Neuronal stem cell (in vitro differentiated cells): ENCODE measurements at regions not wholly inside any gene's neighbourhood (a gene's known extent, or its start where the extent isn't known, plus 50 kb on each side); places are given as distances from the start of the nearest gene placed in this dataset.

Source experiments
- DNase-seq: peaks from one replicate; pipeline ENCODE4 v3.0.0-alpha.2; 2013; ENCODE audit warnings: low spot score
- H2AFZ ChIP-seq: one replicate; pipeline ENCODE4 v1.6.1; 2013; ENCODE audit warnings: mild to moderate bottlenecking, low read length, inconsistent platforms
- H2AK5ac ChIP-seq: 2 replicates; pipeline ENCODE4 v1.6.1; 2013; ENCODE audit warnings: low read depth, mild to moderate bottlenecking, inconsistent platforms, low read length, moderate library complexity, mixed read lengths
- H2BK120ac ChIP-seq: 2 replicates; pipeline ENCODE4 v1.6.1; 2013; ENCODE audit warnings: low read depth, mild to moderate bottlenecking, inconsistent platforms, low read length, moderate library complexity, mixed read lengths
- H2BK12ac ChIP-seq: one replicate; pipeline ENCODE4 v1.6.1; 2013; ENCODE audit warnings: low read length, inconsistent platforms
- H2BK15ac ChIP-seq: 2 replicates; pipeline ENCODE4 v1.6.1; 2013; ENCODE audit warnings: mild to moderate bottlenecking, low read length, inconsistent platforms, mixed read lengths
- H2BK5ac ChIP-seq: one replicate; pipeline ENCODE4 v1.6.1; 2013; ENCODE audit warnings: inconsistent platforms, mild to moderate bottlenecking, low read length, moderate library complexity
- H3K14ac ChIP-seq: one replicate; pipeline ENCODE4 v1.6.1; 2013; ENCODE audit warnings: low read length, inconsistent platforms
- H3K18ac ChIP-seq: 2 replicates; pipeline ENCODE4 v1.6.1; 2013; ENCODE audit warnings: low read length, inconsistent platforms
- H3K23ac ChIP-seq: 2 replicates; pipeline ENCODE4 v1.6.1; 2013; ENCODE audit warnings: low read depth, mild to moderate bottlenecking, mixed read lengths, low read length, inconsistent platforms; ENCODE audit not compliant: poor library complexity
- H3K27ac ChIP-seq: replicated peaks from 3 replicates; pipeline ENCODE4 v1.5.1; 2013; ENCODE audit warnings: low read length, inconsistent platforms
- H3K27me3 ChIP-seq, 3 experiments: 2 replicates each; pipeline ENCODE4 v1.6.1; 2013; ENCODE audit warnings: low read length in 3 of 3, mild to moderate bottlenecking in 2 of 3, inconsistent platforms in 1 of 3, low read depth in 1 of 3, mixed read lengths in 1 of 3, moderate library complexity in 1 of 3; ENCODE audit not compliant: control insufficient read depth in 3 of 3, insufficient read depth in 3 of 3
- H3K36me3 ChIP-seq, 2 donors: replicated peaks in 1 of 2; 2 replicates each; pipeline ENCODE4 v1.6.1; 2013; ENCODE audit warnings: low read length in 2 of 2; ENCODE audit not compliant: control insufficient read depth in 2 of 2, insufficient read depth in 2 of 2
- H3K4ac ChIP-seq: 2 replicates; pipeline ENCODE4 v1.6.1; 2013; ENCODE audit warnings: inconsistent platforms, mild to moderate bottlenecking, low read length, moderate library complexity
- H3K4me1 ChIP-seq, 2 donors: 1 replicate in 1 of 2; 2 replicates in 1 of 2; pipeline ENCODE4 v1.6.1; 2013; ENCODE audit warnings: low read length in 2 of 2, low read depth in 1 of 2; ENCODE audit not compliant: control insufficient read depth in 2 of 2, insufficient read depth in 1 of 2
- H3K4me2 ChIP-seq: one replicate; pipeline ENCODE4 v1.6.1; 2013; ENCODE audit warnings: mild to moderate bottlenecking, low read length, inconsistent platforms; ENCODE audit not compliant: insufficient read depth, poor library complexity, severe bottlenecking
- H3K4me3 ChIP-seq, 2 donors: 2 replicates each; pipeline ENCODE4 v1.5.1; 2013; ENCODE audit warnings: low read length in 2 of 2, mild to moderate bottlenecking in 2 of 2, inconsistent platforms in 1 of 2, moderate library complexity in 1 of 2
- H3K79me1 ChIP-seq: one replicate; pipeline ENCODE4 v1.6.1; 2013; ENCODE audit warnings: low read depth, mild to moderate bottlenecking, inconsistent platforms, low read length, moderate library complexity
- H3K9ac ChIP-seq: one replicate; pipeline ENCODE4 v1.6.1; 2013; ENCODE audit warnings: mild to moderate bottlenecking, low read depth, low read length, inconsistent platforms; ENCODE audit not compliant: poor library complexity
- H3K9me3 ChIP-seq, 2 donors: replicated peaks in 1 of 2; 2 replicates each; pipeline versions ENCODE3 to v1.6.1; 2013; ENCODE audit warnings: low read length in 2 of 2, mild to moderate bottlenecking in 2 of 2, inconsistent platforms in 1 of 2, low read depth in 1 of 2, mixed read lengths in 1 of 2, moderate library complexity in 1 of 2; ENCODE audit not compliant: control insufficient read depth in 2 of 2, insufficient read depth in 1 of 2
- H4K8ac ChIP-seq: one replicate; pipeline ENCODE4 v1.6.1; 2013; ENCODE audit warnings: low read depth, mild to moderate bottlenecking, inconsistent platforms, low read length, moderate library complexity
- H4K91ac ChIP-seq: one replicate; pipeline ENCODE4 v1.6.1; 2013; ENCODE audit warnings: low read length, low read depth, mild to moderate bottlenecking, inconsistent platforms; ENCODE audit not compliant: poor library complexity
- WGBS, 2 donors: extraction: QIAGEN DNeasy Blood & Tissue Kit; methylation state at CpG; one replicate each; pipeline ENCODE4 v1.1.7; 2013; ENCODE audit warnings: missing lambda C conversion rate in 2 of 2, mixed read lengths in 1 of 2; ENCODE audit not compliant: insufficient read length in 2 of 2, insufficient replicate concordance in 1 of 2; ENCODE audit errors: extremely low coverage in 2 of 2; 5-methylcytosine and 5-hydroxymethylcytosine counted together

GRCh38 chr22:22824340-22825212 lies 63.0 kb upstream of the IGLL5 start:
- H4K8ac ChIP-seq = no peak overlapping the region

GRCh38 chr22:22825213-22825593 lies 62.4 kb upstream of the IGLL5 start:
- H3K9ac ChIP-seq = no peak overlapping the region
- H2BK120ac ChIP-seq = no peak overlapping the region
- no peak overlapping the region for H2AFZ ChIP-seq
- H2BK5ac ChIP-seq = no peak overlapping the region
- H3K4me2 ChIP-seq = no peak overlapping the region
- H3K27ac ChIP-seq = no peak overlapping the region
- no CpG with 5 or more reads among the region's 2 CpGs for WGBS, 2 donors
- H3K18ac ChIP-seq = no peak overlapping the region
- H3K9me3 ChIP-seq = no peaks in the 10 kb centered on the region
- no peak overlapping the region for H3K23ac ChIP-seq
- H2BK12ac ChIP-seq = no peak overlapping the region
- no peak overlapping the region for H3K4ac ChIP-seq
- no peaks in the 10 kb centered on the region for H3K79me1 ChIP-seq
- H2BK15ac ChIP-seq = no peak overlapping the region
- no peaks in the 10 kb centered on the region for H3K36me3 ChIP-seq
- no peak overlapping the region for H4K91ac ChIP-seq
- H3K4me1 ChIP-seq = no peaks in the 10 kb centered on the region
- no peaks in the 10 kb centered on the region for H3K27me3 ChIP-seq
- H4K8ac ChIP-seq = no peak overlapping the region
- H3K14ac ChIP-seq = no peak overlapping the region
- no peak overlapping the region for H3K4me3 ChIP-seq
- no peak overlapping the region for H2AK5ac ChIP-seq
- DNase-seq = no peak

More at GRCh38 chr22:22824340-22825212, 63.0 kb upstream of the IGLL5 start:
- Histone ChIP-seq H3K27ac (no peak overlapping the region), H3K4me2 (no peak overlapping the region), H3K18ac (no peak overlapping the region), H3K79me1 (no peaks in the 10 kb centered on the region), H2BK12ac (no peak overlapping the region), H2BK15ac (no peak overlapping the region), H3K4ac (no peak overlapping the region), H2BK120ac (no peak overlapping the region), H3K9ac (no peak overlapping the region), H2AFZ (no peak overlapping the region), H2AK5ac (no peak overlapping the region), H3K4me1 (no peaks in the 10 kb centered on the region), H3K14ac (no peak overlapping the region), H3K27me3 (no peaks in the 10 kb centered on the region), H2BK5ac (no peak overlapping the region), H4K91ac (no peak overlapping the region), H3K9me3 (no peaks in the 10 kb centered on the region), H3K23ac (no peak overlapping the region), H3K4me3 (no peak overlapping the region), H3K36me3 (no peaks in the 10 kb centered on the region)
- DNase-seq = no peak
- WGBS, 2 donors = no CpG with 5 or more reads among the region's 6 CpGs

GRCh38 chr22:22827187-22827939 lies 60.3 kb upstream of the IGLL5 start:
- no peaks in the 10 kb centered on the region for H3K36me3 ChIP-seq
- no peak for DNase-seq
- no peak overlapping the region for H3K4me2 ChIP-seq
- H2AFZ ChIP-seq = no peak overlapping the region
- no peak overlapping the region for H2AK5ac ChIP-seq
- WGBS, 2 donors = no CpG with 5 or more reads among the region's 8 CpGs
- H2BK5ac ChIP-seq = no peak overlapping the region
- H4K91ac ChIP-seq = no peak overlapping the region
- H3K9me3 ChIP-seq = no peaks in the 10 kb centered on the region
- no peak overlapping the region for H3K9ac ChIP-seq
- no peak overlapping the region for H3K18ac ChIP-seq
- H2BK15ac ChIP-seq = no peak overlapping the region
- peak overlapping the region; percentile 86 for H3K23ac ChIP-seq
- H3K27ac ChIP-seq = no peak overlapping the region
- no peaks in the 10 kb centered on the region for H3K79me1 ChIP-seq
- no peak overlapping the region for H2BK12ac ChIP-seq
- no peak overlapping the region for H3K4me3 ChIP-seq
- no peaks in the 10 kb centered on the region for H3K27me3 ChIP-seq
- no peak overlapping the region for H3K4ac ChIP-seq
- H4K8ac ChIP-seq = no peak overlapping the region
- no peak overlapping the region for H2BK120ac ChIP-seq
- no peaks in the 10 kb centered on the region for H3K4me1 ChIP-seq
- no peak overlapping the region for H3K14ac ChIP-seq

GRCh38 chr22:22830193-22830592 lies 57.4 kb upstream of the IGLL5 start:
- Histone ChIP-seq H3K18ac (no peak overlapping the region), H3K14ac (no peak overlapping the region), H3K23ac (no peak overlapping the region), H2BK5ac (no peak overlapping the region), H3K4ac (no peak overlapping the region), H2BK120ac (no peak overlapping the region), H2BK12ac (no peak overlapping the region), H2AFZ (no peak overlapping the region), H3K4me2 (no peak overlapping the region), H3K4me3 (no peak overlapping the region), H3K27ac (no peak overlapping the region), H3K9ac (no peak overlapping the region), H3K9me3 (no peaks in the 10 kb centered on the region), H3K4me1 (no peaks in the 10 kb centered on the region), H4K8ac (no peak overlapping the region), H2BK15ac (no peak overlapping the region), H3K79me1 (no peaks in the 10 kb centered on the region), H3K36me3 (no peaks in the 10 kb centered on the region), H4K91ac (no peak overlapping the region), H3K27me3 (peaks cover 0 to under 1% (median 0%) of the 10 kb centered on the region in 3 experiments), H2AK5ac (no peak overlapping the region)
- no CpG with 5 or more reads among the region's 2 CpGs for WGBS, 2 donors
- DNase-seq = no peak
